Glutamatergic neuron (in vitro differentiated cells): ENCODE measurements at regions not wholly inside any gene's neighbourhood (a gene's known extent, or its start where the extent isn't known, plus 50 kb on each side); places are given as distances from the start of the nearest gene placed in this dataset.

ENCODE experiments used
- DNase-seq: peaks from one replicate; pipeline ENCODE4 v3.0.0; 2022
- H3K27ac Mint-ChIP-seq: one replicate; pipeline ENCODE4 v1.8.0; 2020; ENCODE audit warnings: mild to moderate bottlenecking, mixed read lengths, inconsistent platforms; ENCODE audit not compliant: unreplicated experiment
- H3K27me3 Mint-ChIP-seq: one replicate; pipeline ENCODE4 v1.8.0; 2020; ENCODE audit warnings: mild to moderate bottlenecking, moderate library complexity, mixed read lengths, inconsistent platforms; ENCODE audit not compliant: unreplicated experiment
- H3K36me3 Mint-ChIP-seq: one replicate; pipeline ENCODE4 v1.8.0; 2020; ENCODE audit warnings: mild to moderate bottlenecking, mixed read lengths, inconsistent platforms; ENCODE audit not compliant: unreplicated experiment
- H3K4me1 Mint-ChIP-seq: one replicate; pipeline ENCODE4 v1.8.0; 2020; ENCODE audit warnings: mild to moderate bottlenecking, low read depth, mixed read lengths, inconsistent platforms; ENCODE audit not compliant: unreplicated experiment
- H3K4me3 Mint-ChIP-seq: one replicate; pipeline ENCODE4 v1.8.0; 2020; ENCODE audit warnings: mild to moderate bottlenecking, mixed read lengths, inconsistent platforms; ENCODE audit not compliant: unreplicated experiment
- H3K9me3 Mint-ChIP-seq: one replicate; pipeline ENCODE4 v1.8.0; 2020; ENCODE audit warnings: mild to moderate bottlenecking, moderate library complexity, mixed read lengths, inconsistent platforms; ENCODE audit not compliant: unreplicated experiment
- CTCF ChIP-seq: fragments of 200-600 bp; sonication (generic); IDR thresholded peaks from one replicate; pipeline ENCODE4 v1.5.0; 2021; ENCODE audit not compliant: partially characterized antibody, unreplicated experiment

GRCh38 chr5:165370794-165371193 lies 1865.4 kb downstream of the MAT2B start:
- H3K4me1 Mint-ChIP-seq = no peaks in the 10 kb centered on the region
- no peak overlapping the region for H3K27ac Mint-ChIP-seq
- no peaks in the 10 kb centered on the region for H3K9me3 Mint-ChIP-seq
- H3K4me3 Mint-ChIP-seq = no peak overlapping the region
- H3K36me3 Mint-ChIP-seq = no peaks in the 10 kb centered on the region
- no peaks in the 10 kb centered on the region for H3K27me3 Mint-ChIP-seq
- TF ChIP-seq CTCF = no peak
- no peak for DNase-seq

GRCh38 chr5:165375201-165375600 lies 1869.8 kb downstream of the MAT2B start:
- no peaks in the 10 kb centered on the region for H3K27me3 Mint-ChIP-seq
- no peak for DNase-seq
- H3K9me3 Mint-ChIP-seq = no peaks in the 10 kb centered on the region
- no peaks in the 10 kb centered on the region for H3K4me1 Mint-ChIP-seq
- no peaks in the 10 kb centered on the region for H3K36me3 Mint-ChIP-seq
- H3K4me3 Mint-ChIP-seq = no peak overlapping the region
- no peak for TF ChIP-seq CTCF
- H3K27ac Mint-ChIP-seq = no peak overlapping the region

- Mint-ChIP-seq H3K4me3 (no peak overlapping the region), H3K27ac (no peak overlapping the region), H3K4me1 (no peaks in the 10 kb centered on the region), H3K27me3 (no peaks in the 10 kb centered on the region), H3K9me3 (no peaks in the 10 kb centered on the region), H3K36me3 (no peaks in the 10 kb centered on the region)
- no peak for TF ChIP-seq CTCF
- DNase-seq = no peak
Measured at GRCh38 chr5:165393839-165394238, 1888.4 kb downstream of the MAT2B start.

- Mint-ChIP-seq H3K4me3 (no peak overlapping the region), H3K27me3 (no peaks in the 10 kb centered on the region), H3K9me3 (no peaks in the 10 kb centered on the region), H3K4me1 (no peaks in the 10 kb centered on the region), H3K27ac (no peak overlapping the region), H3K36me3 (no peaks in the 10 kb centered on the region)
- no peak for DNase-seq
- TF ChIP-seq CTCF = no peak
Measured at GRCh38 chr5:165397516-165397915, 1892.1 kb downstream of the MAT2B start.

- Mint-ChIP-seq H3K4me1 (no peaks in the 10 kb centered on the region), H3K27ac (no peak overlapping the region), H3K36me3 (no peaks in the 10 kb centered on the region), H3K4me3 (no peak overlapping the region), H3K9me3 (no peaks in the 10 kb centered on the region), H3K27me3 (no peaks in the 10 kb centered on the region)
- no peak for TF ChIP-seq CTCF
- DNase-seq = no peak
Measured at GRCh38 chr5:165400086-165400485, 1894.7 kb downstream of the MAT2B start.
